GM12878 (cell line): ENCODE measurements at regions not wholly inside any gene's neighbourhood (a gene's known extent, or its start where the extent isn't known, plus 50 kb on each side); places are given as distances from the start of the nearest gene placed in this dataset.

Source experiments
- ATAC-seq: fragments of 200-7000 bp; cut with Tn5 transposase; 3 replicates; pipeline ENCODE4 v1.9.1; 2020; ENCODE audit warnings: mild to moderate bottlenecking, moderate library complexity
- BruUV-seq: library from RNA; stranded (reverse); fragments of 400-500 nt; replicated peaks from 2 replicates; lab custom pipeline; 2021; lab: Mats Ljungman, UMichigan
- CTCF ChIA-PET: fragments of 300-600 bp; sonication (Branson Sonifier 250); formaldehyde crosslinking; extraction: SDS; loops from one replicate; lab custom pipeline; 2021; ENCODE audit warnings: inconsistent platforms; lab: Yijun Ruan, JAX
- POLR2A ChIA-PET: fragments of 350-600 bp; formaldehyde crosslinking; extraction: SDS; loops from one replicate; lab custom pipeline; 2021; ENCODE audit warnings: inconsistent platforms; lab: Charles Lee
- RAD21 ChIA-PET: fragments of 300-600 bp; sonication (Branson Sonifier 250); formaldehyde crosslinking; loops from one replicate; lab custom pipeline; 2023; ENCODE audit warnings: antibody characterized with exemption; ENCODE audit not compliant: unreplicated experiment; lab: Charles Lee
- SMC1A ChIA-PET: fragments of 300-600 bp; sonication (Branson Sonifier 250); formaldehyde crosslinking; loops from one replicate; lab custom pipeline; 2023; ENCODE audit not compliant: unreplicated experiment, uncharacterized antibody; lab: Charles Lee
- DNase-seq: peaks from one replicate; pipeline ENCODE4 v3.0.0-alpha.2; 2011; ENCODE audit warnings: low read depth, low spot score
- FAIRE-seq: peaks from 3 replicates; lab custom pipeline; 2011; peaks lifted over from hg19 to GRCh38; lab: Jason Lieb, UNC
- H2AFZ ChIP-seq: 2 replicates; pipeline ENCODE4 v1.6.0; 2011; ENCODE audit warnings: low read depth, low read length, control low read depth; ENCODE audit not compliant: control insufficient read depth
- H3K27ac ChIP-seq: 2 replicates; pipeline ENCODE4 v1.5.1; 2011; ENCODE audit warnings: control low read depth; ENCODE audit not compliant: control insufficient read depth, insufficient read depth
- H3K27me3 ChIP-seq, 2 experiments: replicated peaks in 1 of 2; 2 replicates each; pipeline versions ENCODE4 v1.6.0 to v1.6.1; 2011; ENCODE audit warnings: low read length in 1 of 2; ENCODE audit not compliant: control insufficient read depth in 2 of 2, insufficient read depth in 2 of 2
- H3K36me3 ChIP-seq, 2 experiments: 2 replicates each; pipeline ENCODE4 v1.5.1; 2011; ENCODE audit warnings: low read length in 1 of 2; ENCODE audit not compliant: control insufficient read depth in 2 of 2, insufficient read depth in 2 of 2
- H3K4me1 ChIP-seq: 2 replicates; pipeline ENCODE4 v1.6.1; 2011; ENCODE audit warnings: mild to moderate bottlenecking, low read length, moderate library complexity, mixed read lengths; ENCODE audit not compliant: control insufficient read depth, insufficient read depth
- H3K4me2 ChIP-seq: 2 replicates; pipeline ENCODE4 v1.6.0; 2011; ENCODE audit warnings: control low read depth; ENCODE audit not compliant: control insufficient read depth, insufficient read depth
- H3K4me3 ChIP-seq: fragments of 200-600 bp; sonication (generic); 2 replicates; pipeline ENCODE4 v1.5.1; 2016
- H3K79me2 ChIP-seq: 2 replicates; pipeline ENCODE4 v1.6.0; 2011; ENCODE audit warnings: low read length; ENCODE audit not compliant: control insufficient read depth, insufficient read depth
- H3K9ac ChIP-seq: 2 replicates; pipeline ENCODE4 v1.8.0; 2011; ENCODE audit warnings: low read length, control low read depth, mixed read lengths; ENCODE audit not compliant: control insufficient read depth, insufficient read depth
- H3K9me3 ChIP-seq: replicated peaks from 3 replicates; pipeline ENCODE4 v1.5.1; 2011; ENCODE audit warnings: mild to moderate bottlenecking, low read length; ENCODE audit not compliant: control insufficient read depth, insufficient read depth
- H4K20me1 ChIP-seq: 2 replicates; pipeline ENCODE4 v1.6.0; 2011; ENCODE audit not compliant: control insufficient read depth, insufficient read depth
- CBFB ChIP-seq: IDR thresholded peaks from 2 replicates; pipeline ENCODE4 v1.6.1; 2016; ENCODE audit warnings: antibody characterized with exemption, low read depth
- CEBPB ChIP-seq, 2 experiments: fragments of 150-350 bp in 1 of 2; IDR thresholded peaks; 2 replicates each; pipeline ENCODE4 v1.6.1; 2012 to 2014; ENCODE audit warnings: low read depth in 2 of 2, low read length in 2 of 2, borderline replicate concordance in 1 of 2, inconsistent platforms in 1 of 2
- CHD1 ChIP-seq: IDR thresholded peaks from 2 replicates; pipeline ENCODE4 v1.6.1; 2012; ENCODE audit warnings: low read depth, low read length, improper control_type of control experiment
- CREB1 ChIP-seq: IDR thresholded peaks from 2 replicates; pipeline ENCODE4 v1.6.1; 2012; ENCODE audit warnings: low read depth, mild to moderate bottlenecking, inconsistent platforms
- EZH2 ChIP-seq: IDR thresholded peaks from 2 replicates; pipeline ENCODE4 v1.6.1; 2012; ENCODE audit warnings: low read depth, mild to moderate bottlenecking, control low read depth, inconsistent platforms, low read length, borderline replicate concordance; ENCODE audit not compliant: control insufficient read depth
- GATAD2B ChIP-seq: fragments of 450-650 bp; conservative IDR thresholded peaks from 2 replicates; pipeline ENCODE4 v1.6.1; 2017; ENCODE audit warnings: low read depth, mild to moderate bottlenecking, moderate library complexity
- HCFC1 ChIP-seq: fragments of 150-350 bp; IDR thresholded peaks from 2 replicates; pipeline ENCODE4 v1.6.1; 2014; ENCODE audit warnings: low read length
- KAT2A ChIP-seq: conservative IDR thresholded peaks from 2 replicates; pipeline ENCODE4 v1.6.1; 2011; ENCODE audit warnings: low read depth, low read length; ENCODE audit not compliant: control insufficient read depth
- KLF5 ChIP-seq: fragments of 450-650 bp; IDR thresholded peaks from 2 replicates; pipeline ENCODE4 v1.6.1; 2014; ENCODE audit warnings: mild to moderate bottlenecking; ENCODE audit not compliant: partially characterized antibody
- NFYA ChIP-seq: IDR thresholded peaks from 2 replicates; pipeline ENCODE4 v1.6.1; 2011; ENCODE audit warnings: low read depth, mild to moderate bottlenecking, low read length, improper control_type of control experiment, borderline replicate concordance
- NRF1 ChIP-seq: conservative IDR thresholded peaks from 2 replicates; pipeline ENCODE4 v1.6.1; 2011; ENCODE audit warnings: mild to moderate bottlenecking, low read depth, low read length, improper control_type of control experiment
- PKNOX1 ChIP-seq: fragments of 450-650 bp; IDR thresholded peaks from 2 replicates; pipeline ENCODE4 v1.6.1; 2016; ENCODE audit warnings: mild to moderate bottlenecking
- RAD51 ChIP-seq: fragments of 450-650 bp; IDR thresholded peaks from 2 replicates; pipeline ENCODE4 v1.6.1; 2016; ENCODE audit warnings: moderate library complexity, mild to moderate bottlenecking, inconsistent platforms
- RB1 ChIP-seq: fragments of 450-650 bp; formaldehyde crosslinking; IDR thresholded peaks from 2 replicates; pipeline ENCODE4 v1.6.1; 2017; ENCODE audit warnings: mild to moderate bottlenecking, borderline replicate concordance
- ZBTB11 ChIP-seq: fragments of 450-650 bp; formaldehyde crosslinking; IDR thresholded peaks from 2 replicates; pipeline ENCODE4 v1.5.0; 2022; ENCODE audit warnings: mild to moderate bottlenecking, missing genetic modification characterization
- WGBS: methylation state at CpG from one replicate; pipeline ENCODE4 v1.1.6; 2016; ENCODE audit warnings: low lambda C conversion rate; ENCODE audit not compliant: insufficient replicate concordance, insufficient coverage; ENCODE audit errors: missing lambda C conversion rate; 5-methylcytosine and 5-hydroxymethylcytosine counted together
- in situ Hi-C: fragments of 300-500 bp; cut with MboI; formaldehyde crosslinking; loops from 9 replicates; pipeline ENCODE4 v1.14.3; 2018; ENCODE audit warnings: mixed read lengths
- intact Hi-C: fragments of 100-400 bp; cut with micrococcal nuclease; formaldehyde crosslinking; loops from one replicate; pipeline ENCODE4 v1.14.2; 2022; ENCODE audit not compliant: unreplicated experiment

GRCh38 chr2:54397426-54397825 is 58.7 kb upstream of the SPTBN1 start:
- POLR2A ChIA-PET: no interaction called here
- TF ChIP-seq RAD51 (no peak), ZBTB11 (no peak), EZH2 (no peak), PKNOX1 (no peak), KAT2A (no peak), RB1 (no peak), CHD1 (no peak), KLF5 (no peak), HCFC1 (no peak), GATAD2B (no peak), CREB1 (no peak), CBFB (no peak), NRF1 (no peak), NFYA (no peak), CEBPB (IDR thresholded peaks at IDR 0.05; ENCODE audit: borderline replicate concordance in 1 of 2, low read depth in 2 of 2, low read length in 2 of 2) (no peak)
- no peak overlapping the region for H3K4me3 ChIP-seq
- CTCF ChIA-PET: no interaction called here
- no peak for FAIRE-seq
- no peak overlapping the region for H3K9ac ChIP-seq
- H3K27ac ChIP-seq: no peak overlapping the region
- RAD21 ChIA-PET: interaction anchor here (1.3 kb wide), 1 partner anchor 11 kb away, joined by 3 read pairs; no protein-coding TSS in a partner anchor
- H3K9me3 ChIP-seq: peaks cover 1% of the 10 kb centered on the region; the same call in 2 of the 3 replicates
- SMC1A ChIA-PET: interaction anchor here (1.5 kb wide), 1 partner anchor 15 kb away, joined by 3 read pairs; no protein-coding TSS in a partner anchor
- no peak overlapping the region for H3K4me2 ChIP-seq
- H3K36me3 ChIP-seq: no peaks in the 10 kb centered on the region
- no peaks in the 10 kb centered on the region for H4K20me1 ChIP-seq
- no peak overlapping the region for H2AFZ ChIP-seq
- intact Hi-C loops: no loop called here
- 19% methylated on average over 2 of the region's 2 CpGs for WGBS
- ATAC-seq: no peak
- in situ Hi-C loops: no loop called here
- no peak for DNase-seq
- no peaks in the 10 kb centered on the region for H3K4me1 ChIP-seq
- no peaks in the 10 kb centered on the region for H3K27me3 ChIP-seq
- H3K79me2 ChIP-seq: no peaks in the 10 kb centered on the region
- BruUV-seq: no TSS peak
